ENCODE measurements at regions not wholly inside any gene's neighbourhood (a gene's known extent, or its start where the extent isn't known, plus 50 kb on each side); places are given as distances from the start of the nearest gene placed in this dataset.

DNA sequence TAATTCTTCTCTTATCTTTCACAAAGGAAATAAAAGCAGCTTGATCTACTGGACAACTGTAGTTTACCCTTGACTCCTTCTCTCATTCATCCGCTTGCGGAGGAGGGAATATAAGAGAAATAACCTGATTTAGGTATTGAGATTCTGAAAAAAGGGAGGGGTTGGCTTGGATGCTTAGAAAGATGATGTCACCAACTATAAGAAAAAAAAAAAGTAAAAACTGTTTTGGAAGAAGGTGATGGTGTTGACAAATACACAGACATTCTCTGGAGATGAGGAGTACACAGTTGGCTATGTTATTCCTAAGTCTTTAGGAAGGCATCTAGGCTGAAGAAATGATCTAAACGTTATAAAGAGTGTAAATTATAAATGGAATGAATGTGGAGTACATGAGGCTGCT, 103.3 kb downstream of the TMEM114 start (continued):
- TF ChIP-seq FOSL2 (IDR thresholded peaks at IDR 0.05) (no peak), FOSL2 (CRISPR knock-in tag; IDR thresholded peaks at IDR 0.05) (no peak), MAFK (IDR thresholded peaks at IDR 0.05; ENCODE audit: partially characterized antibody) (no peak)

DNA sequence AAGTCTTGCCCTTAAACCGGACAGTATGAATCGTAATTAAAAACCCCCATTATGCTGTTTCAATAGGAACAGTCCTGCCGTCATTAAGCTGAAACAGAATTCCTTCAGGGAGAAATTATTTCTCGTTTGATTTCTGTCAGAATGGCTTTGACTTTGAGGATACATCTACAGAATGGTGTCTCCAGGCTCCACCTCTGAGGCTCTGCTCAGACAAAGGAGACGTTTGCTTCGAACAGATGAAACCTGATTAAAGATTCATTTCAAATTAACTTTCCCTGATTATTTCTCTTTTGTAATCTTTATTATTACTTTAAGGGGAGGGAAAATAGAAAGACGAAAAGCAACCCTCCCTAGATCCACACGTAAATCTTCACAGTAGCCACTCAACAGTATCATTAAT, 106.9 kb downstream of the TMEM114 start:
- FAIRE-seq (no peak), ATAC-seq (no peak), DNase-seq (ENCODE audit: low read depth in 1 of 2, low spot score in 1 of 2) (no peak)
- TF ChIP-seq NPAS2 (CRISPR knock-in tag; IDR thresholded peaks at IDR 0.05; ENCODE audit: borderline replicate concordance) (no peak), HEYL (CRISPR knock-in tag; IDR thresholded peaks at IDR 0.05) (no peak), ZSCAN20 (CRISPR knock-in tag; IDR thresholded peaks at IDR 0.05) (no peak), RARB (CRISPR knock-in tag; IDR thresholded peaks at IDR 0.05) (no peak), HOXA7 (CRISPR knock-in tag; IDR thresholded peaks at IDR 0.05) (no peak), ZNF302 (CRISPR knock-in tag; IDR thresholded peaks at IDR 0.05) (no peak), CEBPB (IDR thresholded peaks at IDR 0.05) (no peak), KDM5A (IDR thresholded peaks at IDR 0.05) (no peak), SREBF2 (IDR thresholded peaks at IDR 0.05) (no peak), POLR2A (IDR thresholded peaks at IDR 0.05; ENCODE audit: low read length) (no peak), SMC3 (IDR thresholded peaks at IDR 0.05) (no peak), BHLHE40 (IDR thresholded peaks at IDR 0.05; ENCODE audit: low read depth, low read length) (no peak)
- TF ChIP-seq, protein P1, sequence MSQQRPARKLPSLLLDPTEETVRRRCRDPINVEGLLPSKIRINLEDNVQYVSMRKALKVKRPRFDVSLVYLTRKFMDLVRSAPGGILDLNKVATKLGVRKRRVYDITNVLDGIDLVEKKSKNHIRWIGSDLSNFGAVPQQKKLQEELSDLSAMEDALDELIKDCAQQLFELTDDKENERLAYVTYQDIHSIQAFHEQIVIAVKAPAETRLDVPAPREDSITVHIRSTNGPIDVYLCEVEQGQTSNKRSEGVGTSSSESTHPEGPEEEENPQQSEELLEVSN (IDR thresholded peaks at IDR 0.05; ENCODE audit: borderline replicate concordance, low read depth): no peak
- TF ChIP-seq, protein P2, sequence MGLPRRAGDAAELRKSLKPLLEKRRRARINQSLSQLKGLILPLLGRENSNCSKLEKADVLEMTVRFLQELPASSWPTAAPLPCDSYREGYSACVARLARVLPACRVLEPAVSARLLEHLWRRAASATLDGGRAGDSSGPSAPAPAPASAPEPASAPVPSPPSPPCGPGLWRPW (IDR thresholded peaks at IDR 0.05): no peak
- TF ChIP-seq, protein P3, sequence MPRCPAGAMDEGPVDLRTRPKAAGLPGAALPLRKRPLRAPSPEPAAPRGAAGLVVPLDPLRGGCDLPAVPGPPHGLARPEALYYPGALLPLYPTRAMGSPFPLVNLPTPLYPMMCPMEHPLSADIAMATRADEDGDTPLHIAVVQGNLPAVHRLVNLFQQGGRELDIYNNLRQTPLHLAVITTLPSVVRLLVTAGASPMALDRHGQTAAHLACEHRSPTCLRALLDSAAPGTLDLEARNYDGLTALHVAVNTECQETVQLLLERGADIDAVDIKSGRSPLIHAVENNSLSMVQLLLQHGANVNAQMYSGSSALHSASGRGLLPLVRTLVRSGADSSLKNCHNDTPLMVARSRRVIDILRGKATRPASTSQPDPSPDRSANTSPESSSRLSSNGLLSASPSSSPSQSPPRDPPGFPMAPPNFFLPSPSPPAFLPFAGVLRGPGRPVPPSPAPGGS (IDR thresholded peaks at IDR 0.05): no peak
- TF ChIP-seq, protein P4, sequence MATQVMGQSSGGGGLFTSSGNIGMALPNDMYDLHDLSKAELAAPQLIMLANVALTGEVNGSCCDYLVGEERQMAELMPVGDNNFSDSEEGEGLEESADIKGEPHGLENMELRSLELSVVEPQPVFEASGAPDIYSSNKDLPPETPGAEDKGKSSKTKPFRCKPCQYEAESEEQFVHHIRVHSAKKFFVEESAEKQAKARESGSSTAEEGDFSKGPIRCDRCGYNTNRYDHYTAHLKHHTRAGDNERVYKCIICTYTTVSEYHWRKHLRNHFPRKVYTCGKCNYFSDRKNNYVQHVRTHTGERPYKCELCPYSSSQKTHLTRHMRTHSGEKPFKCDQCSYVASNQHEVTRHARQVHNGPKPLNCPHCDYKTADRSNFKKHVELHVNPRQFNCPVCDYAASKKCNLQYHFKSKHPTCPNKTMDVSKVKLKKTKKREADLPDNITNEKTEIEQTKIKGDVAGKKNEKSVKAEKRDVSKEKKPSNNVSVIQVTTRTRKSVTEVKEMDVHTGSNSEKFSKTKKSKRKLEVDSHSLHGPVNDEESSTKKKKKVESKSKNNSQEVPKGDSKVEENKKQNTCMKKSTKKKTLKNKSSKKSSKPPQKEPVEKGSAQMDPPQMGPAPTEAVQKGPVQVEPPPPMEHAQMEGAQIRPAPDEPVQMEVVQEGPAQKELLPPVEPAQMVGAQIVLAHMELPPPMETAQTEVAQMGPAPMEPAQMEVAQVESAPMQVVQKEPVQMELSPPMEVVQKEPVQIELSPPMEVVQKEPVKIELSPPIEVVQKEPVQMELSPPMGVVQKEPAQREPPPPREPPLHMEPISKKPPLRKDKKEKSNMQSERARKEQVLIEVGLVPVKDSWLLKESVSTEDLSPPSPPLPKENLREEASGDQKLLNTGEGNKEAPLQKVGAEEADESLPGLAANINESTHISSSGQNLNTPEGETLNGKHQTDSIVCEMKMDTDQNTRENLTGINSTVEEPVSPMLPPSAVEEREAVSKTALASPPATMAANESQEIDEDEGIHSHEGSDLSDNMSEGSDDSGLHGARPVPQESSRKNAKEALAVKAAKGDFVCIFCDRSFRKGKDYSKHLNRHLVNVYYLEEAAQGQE (IDR thresholded peaks at IDR 0.05): no peak
- no peaks in the 10 kb centered on the region for H3K9me3 ChIP-seq
- WGBS (ENCODE audit: missing lambda C conversion rate): 1% methylated on average over 8 of the region's 8 CpGs
- ChIA-PET CTCF (interaction anchor here (0.6 kb wide), 1 partner anchor 38 kb away, joined by 3 read pairs; no protein-coding TSS in a partner anchor), POLR2A (no interaction called here)
- no peaks in the 10 kb centered on the region for H3K4me1 ChIP-seq
- H3K4me3 ChIP-seq: no peak overlapping the region
- no peak overlapping the region for H3K4me2 ChIP-seq
- H3K27ac ChIP-seq: no peak overlapping the region

DNA sequence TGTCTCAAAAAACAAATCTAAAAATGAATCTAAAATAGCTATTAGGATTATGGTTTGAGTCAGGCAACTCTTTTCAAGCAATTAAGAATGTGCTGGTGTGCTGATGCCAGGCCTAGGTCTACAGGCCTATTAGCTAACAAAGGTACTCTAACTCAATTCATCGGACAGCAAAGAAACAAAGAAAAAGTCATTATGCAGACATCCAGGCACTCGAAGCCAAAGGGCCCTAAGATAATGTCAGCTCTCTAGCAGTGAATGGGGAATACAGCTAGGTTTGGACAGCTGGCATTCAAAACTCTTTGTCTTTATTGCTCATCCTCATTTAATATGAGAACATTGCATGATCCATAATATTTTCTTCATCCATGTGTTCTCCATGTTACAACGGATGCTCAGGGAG, 108.5 kb downstream of the TMEM114 start:
- no peak overlapping the region for H3K4me3 ChIP-seq
- no peak for DNase-seq (ENCODE audit: low read depth in 1 of 2, low spot score in 1 of 2)
- no peak overlapping the region for H3K4me2 ChIP-seq
- no peak for ATAC-seq
- 30% methylated on average over 3 of the region's 3 CpGs for WGBS (ENCODE audit: missing lambda C conversion rate)
- H3K9me3 ChIP-seq: no peaks in the 10 kb centered on the region
- FAIRE-seq: no peak
- H3K4me1 ChIP-seq: no peaks in the 10 kb centered on the region
- no peak overlapping the region for H3K27ac ChIP-seq
- CTCF ChIA-PET: no interaction called here
- POLR2A ChIA-PET: no interaction called here
- no peak for TF ChIP-seq NPAS2 (CRISPR knock-in tag; IDR thresholded peaks at IDR 0.05; ENCODE audit: borderline replicate concordance)
- TF ChIP-seq, protein P5, sequence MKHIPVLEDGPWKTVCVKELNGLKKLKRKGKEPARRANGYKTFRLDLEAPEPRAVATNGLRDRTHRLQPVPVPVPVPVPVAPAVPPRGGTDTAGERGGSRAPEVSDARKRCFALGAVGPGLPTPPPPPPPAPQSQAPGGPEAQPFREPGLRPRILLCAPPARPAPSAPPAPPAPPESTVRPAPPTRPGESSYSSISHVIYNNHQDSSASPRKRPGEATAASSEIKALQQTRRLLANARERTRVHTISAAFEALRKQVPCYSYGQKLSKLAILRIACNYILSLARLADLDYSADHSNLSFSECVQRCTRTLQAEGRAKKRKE (CRISPR knock-in tag; IDR thresholded peaks at IDR 0.05; ENCODE audit: low read depth): no peak
- no peak for TF ChIP-seq ESRRA (IDR thresholded peaks at IDR 0.05; ENCODE audit: borderline replicate concordance, low read length)
- TF ChIP-seq, protein P6, sequence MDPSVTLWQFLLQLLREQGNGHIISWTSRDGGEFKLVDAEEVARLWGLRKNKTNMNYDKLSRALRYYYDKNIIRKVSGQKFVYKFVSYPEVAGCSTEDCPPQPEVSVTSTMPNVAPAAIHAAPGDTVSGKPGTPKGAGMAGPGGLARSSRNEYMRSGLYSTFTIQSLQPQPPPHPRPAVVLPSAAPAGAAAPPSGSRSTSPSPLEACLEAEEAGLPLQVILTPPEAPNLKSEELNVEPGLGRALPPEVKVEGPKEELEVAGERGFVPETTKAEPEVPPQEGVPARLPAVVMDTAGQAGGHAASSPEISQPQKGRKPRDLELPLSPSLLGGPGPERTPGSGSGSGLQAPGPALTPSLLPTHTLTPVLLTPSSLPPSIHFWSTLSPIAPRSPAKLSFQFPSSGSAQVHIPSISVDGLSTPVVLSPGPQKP (IDR thresholded peaks at IDR 0.05; ENCODE audit: low read depth, low read length): no peak
- no peak for TF ChIP-seq POLR2AphosphoS2 (conservative IDR thresholded peaks at IDR 0.05; ENCODE audit: low read length)
- TF ChIP-seq CBX8 (IDR thresholded peaks at IDR 0.05): no peak
- no peak for TF ChIP-seq RAD21 (conservative IDR thresholded peaks at IDR 0.05 in 1 of 2, IDR thresholded peaks at IDR 0.05 in 1 of 2)
- no peak for TF ChIP-seq EP300 (IDR thresholded peaks at IDR 0.05)
- TF ChIP-seq RCOR1 (IDR thresholded peaks at IDR 0.05; ENCODE audit: low read depth, low read length): no peak
- no peak for TF ChIP-seq BHLHE40 (IDR thresholded peaks at IDR 0.05; ENCODE audit: low read depth, low read length)
- TF ChIP-seq ZFP36 (IDR thresholded peaks at IDR 0.05; ENCODE audit: borderline replicate concordance, partially characterized antibody): no peak
- no peak for TF ChIP-seq EHF (CRISPR knock-in tag; IDR thresholded peaks at IDR 0.05)
- TF ChIP-seq KDM1A (IDR thresholded peaks at IDR 0.05; ENCODE audit: low read depth): no peak

Data from A549 (cell line).